Duodenal mucosa (tissue), 2 donors: ENCODE measurements at regions not wholly inside any gene's neighbourhood (a gene's known extent, or its start where the extent isn't known, plus 50 kb on each side); places are given as distances from the start of the nearest gene placed in this dataset.

ENCODE experiments used
- H3K27ac ChIP-seq: one replicate; pipeline ENCODE4 v1.7.0; 2013; ENCODE audit warnings: low read depth, low read length
- H3K27me3 ChIP-seq, 2 donors: one replicate each; pipeline ENCODE4 v1.7.0; 2013; ENCODE audit warnings: low read length in 2 of 2, control low read depth in 1 of 2; ENCODE audit not compliant: insufficient read depth in 2 of 2, control insufficient read depth in 1 of 2
- H3K36me3 ChIP-seq, 2 donors: one replicate each; pipeline ENCODE4 v1.7.0; 2013; ENCODE audit warnings: low read length in 2 of 2, control low read depth in 1 of 2; ENCODE audit not compliant: insufficient read depth in 2 of 2, control insufficient read depth in 1 of 2
- H3K4me1 ChIP-seq, 2 donors: one replicate each; pipeline ENCODE4 v1.7.0; 2013; ENCODE audit warnings: low read length in 2 of 2, control low read depth in 1 of 2; ENCODE audit not compliant: insufficient read depth in 2 of 2, control insufficient read depth in 1 of 2
- H3K4me3 ChIP-seq, 2 donors: one replicate each; pipeline ENCODE4 v1.7.0; 2013; ENCODE audit warnings: low read length in 2 of 2, low read depth in 1 of 2
- H3K9ac ChIP-seq, 2 donors: one replicate each; pipeline ENCODE4 v1.7.0; 2013; ENCODE audit warnings: low read length in 2 of 2, low read depth in 1 of 2
- H3K9me3 ChIP-seq, 2 donors: one replicate each; pipeline ENCODE4 v1.7.0; 2013; ENCODE audit warnings: low read length in 2 of 2, control low read depth in 1 of 2; ENCODE audit not compliant: control insufficient read depth in 1 of 2

DNA sequence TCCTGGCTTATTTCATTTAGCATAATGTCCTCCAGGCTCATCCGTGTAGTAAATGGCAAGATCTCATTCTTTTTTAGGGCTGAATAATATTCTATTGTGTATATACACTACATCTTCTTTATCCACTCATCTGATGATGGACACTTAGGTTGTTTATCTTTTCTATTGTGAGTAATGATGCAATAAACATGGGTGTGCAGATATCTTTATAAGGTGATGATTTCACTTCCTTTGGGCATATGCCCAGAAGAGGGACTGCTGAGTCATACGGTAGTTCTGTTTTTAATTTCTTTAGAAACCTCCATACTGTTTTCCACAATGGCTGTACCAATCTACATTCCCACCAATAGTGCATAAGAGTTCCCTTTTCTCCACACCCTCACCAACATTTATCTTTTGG is 317.6 kb upstream of the CNKSR2 start:
- no peak overlapping the region for H3K9ac ChIP-seq
- no peaks in the 10 kb centered on the region for H3K4me1 ChIP-seq
- no peak overlapping the region for H3K27ac ChIP-seq
- H3K27me3 ChIP-seq = no peaks in the 10 kb centered on the region
- no peak overlapping the region for H3K4me3 ChIP-seq
- no peaks in the 10 kb centered on the region for H3K36me3 ChIP-seq
- peaks cover 0 to 10% of the 10 kb centered on the region in 2 donors for H3K9me3 ChIP-seq

- H3K9me3 ChIP-seq = no peaks in the 10 kb centered on the region
- H3K27me3 ChIP-seq = no peaks in the 10 kb centered on the region
- H3K4me1 ChIP-seq = no peaks in the 10 kb centered on the region
- no peak overlapping the region for H3K4me3 ChIP-seq
- H3K27ac ChIP-seq = no peak overlapping the region
- H3K36me3 ChIP-seq = no peaks in the 10 kb centered on the region
- no peak overlapping the region for H3K9ac ChIP-seq
These were observed 327.2 kb upstream of the CNKSR2 start for GRCh38 chrX:21047034-21047455.

DNA sequence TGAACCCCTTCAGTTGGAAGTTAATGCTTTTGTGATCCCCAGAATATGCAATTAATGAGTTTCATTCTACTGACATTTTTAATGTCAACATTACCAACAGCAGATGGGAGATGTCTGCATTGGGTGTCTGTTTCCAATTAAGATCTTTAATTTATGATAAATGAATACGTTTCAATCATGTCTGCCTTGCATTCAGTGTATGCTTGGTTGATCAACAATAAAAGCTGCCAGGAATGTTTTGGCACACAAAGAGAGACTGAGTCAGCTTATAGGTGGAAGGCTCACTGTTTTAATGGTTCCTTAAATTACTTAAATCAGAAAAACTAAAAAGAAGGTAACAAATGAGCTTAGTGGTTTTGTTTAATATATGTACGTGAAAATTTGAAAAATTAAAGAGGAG is 359.9 kb upstream of the CNKSR2 start:
- Histone ChIP-seq H3K9ac (no peak overlapping the region), H3K27me3 (no peaks in the 10 kb centered on the region), H3K27ac (no peak overlapping the region), H3K4me3 (no peak overlapping the region), H3K4me1 (no peaks in the 10 kb centered on the region), H3K36me3 (no peaks in the 10 kb centered on the region), H3K9me3 (no peaks in the 10 kb centered on the region)

DNA sequence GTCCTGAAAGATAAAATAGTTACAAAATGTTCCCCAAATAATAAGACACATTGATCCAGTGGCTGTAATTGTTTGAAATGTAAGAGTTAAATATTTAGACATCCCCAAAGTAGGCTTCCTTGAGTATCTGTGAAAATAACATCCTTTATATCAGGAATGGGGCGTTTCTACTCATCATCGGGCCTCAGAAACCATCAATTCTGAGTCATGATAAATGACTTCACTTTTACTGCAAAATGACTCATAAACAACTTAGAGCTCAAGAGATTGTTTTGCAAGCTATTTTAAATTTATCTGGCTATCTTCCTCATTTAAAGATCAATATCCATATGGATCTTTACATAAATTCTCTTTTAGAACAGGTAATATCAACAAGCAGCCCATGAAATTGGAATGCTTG is 369.4 kb upstream of the CNKSR2 start:
- no peak overlapping the region for H3K9ac ChIP-seq
- no peaks in the 10 kb centered on the region for H3K27me3 ChIP-seq
- H3K4me1 ChIP-seq = no peaks in the 10 kb centered on the region
- no peaks in the 10 kb centered on the region for H3K9me3 ChIP-seq
- H3K27ac ChIP-seq = no peak overlapping the region
- H3K4me3 ChIP-seq = no peak overlapping the region
- no peaks in the 10 kb centered on the region for H3K36me3 ChIP-seq

GRCh38 chrX:20995829-20996228 is 378.4 kb upstream of the CNKSR2 start:
- Histone ChIP-seq H3K27me3 (no peaks in the 10 kb centered on the region), H3K27ac (no peak overlapping the region), H3K4me3 (no peak overlapping the region), H3K9me3 (no peaks in the 10 kb centered on the region), H3K9ac (no peak overlapping the region), H3K36me3 (no peaks in the 10 kb centered on the region), H3K4me1 (no peaks in the 10 kb centered on the region)

- Histone ChIP-seq H3K9me3 (no peaks in the 10 kb centered on the region), H3K4me3 (no peak overlapping the region), H3K27ac (no peak overlapping the region), H3K36me3 (no peaks in the 10 kb centered on the region), H3K27me3 (no peaks in the 10 kb centered on the region), H3K9ac (no peak overlapping the region), H3K4me1 (no peaks in the 10 kb centered on the region)
These were observed 384.9 kb upstream of the CNKSR2 start for GRCh38 chrX:20989361-20989760.

DNA sequence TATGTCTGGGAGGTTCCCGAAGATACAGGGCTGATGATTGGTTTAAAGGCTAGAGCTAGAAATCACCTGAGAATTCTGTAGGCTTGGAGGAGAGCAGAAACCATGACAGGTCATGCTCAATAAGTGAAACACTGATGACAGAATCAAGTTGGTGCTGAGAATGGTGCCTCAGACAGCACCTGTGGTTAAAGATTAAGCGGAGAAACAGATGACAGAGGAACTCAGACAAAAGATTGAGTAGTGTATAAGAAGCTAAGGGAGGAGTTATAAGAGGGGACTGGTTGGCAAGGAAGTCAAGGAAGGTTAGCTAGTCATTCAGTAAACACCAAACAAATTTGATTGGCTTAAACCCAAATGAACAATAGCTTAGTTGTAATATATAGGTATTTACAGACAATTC is 385.4 kb upstream of the CNKSR2 start:
- H3K9me3 ChIP-seq = no peaks in the 10 kb centered on the region
- no peak overlapping the region for H3K9ac ChIP-seq
- H3K4me1 ChIP-seq = no peaks in the 10 kb centered on the region
- no peak overlapping the region for H3K4me3 ChIP-seq
- no peaks in the 10 kb centered on the region for H3K27me3 ChIP-seq
- no peaks in the 10 kb centered on the region for H3K36me3 ChIP-seq
- no peak overlapping the region for H3K27ac ChIP-seq

GRCh38 chrX:20988118-20988517 is 386.1 kb upstream of the CNKSR2 start:
- H3K27me3 ChIP-seq = no peaks in the 10 kb centered on the region
- H3K36me3 ChIP-seq = no peaks in the 10 kb centered on the region
- no peak overlapping the region for H3K4me3 ChIP-seq
- no peaks in the 10 kb centered on the region for H3K4me1 ChIP-seq
- no peak overlapping the region for H3K27ac ChIP-seq
- no peak overlapping the region for H3K9ac ChIP-seq
- H3K9me3 ChIP-seq = no peaks in the 10 kb centered on the region

GRCh38 chrX:20980426-20980825 is 393.8 kb upstream of the CNKSR2 start:
- Histone ChIP-seq H3K27ac (no peak overlapping the region), H3K36me3 (no peaks in the 10 kb centered on the region), H3K4me1 (no peaks in the 10 kb centered on the region), H3K27me3 (no peaks in the 10 kb centered on the region), H3K9ac (no peak overlapping the region), H3K9me3 (no peaks in the 10 kb centered on the region), H3K4me3 (no peak overlapping the region)

DNA sequence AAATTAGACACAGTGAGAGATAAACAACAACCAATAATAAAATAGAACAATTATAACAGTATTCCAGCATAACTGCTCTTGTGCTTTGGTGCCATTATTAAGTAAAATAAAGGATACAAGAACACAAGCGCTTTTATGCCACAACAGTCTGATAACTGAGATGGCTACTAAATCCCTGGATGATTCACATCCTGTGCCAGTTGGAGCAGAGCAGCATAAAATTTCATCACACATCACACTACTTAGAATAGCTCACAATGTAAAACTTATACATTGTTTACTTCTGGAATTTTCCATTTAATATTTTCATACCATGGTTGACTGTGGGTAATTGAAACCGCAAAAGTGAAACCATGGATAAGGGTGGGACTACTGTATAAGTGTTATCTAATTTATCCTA is 399.9 kb upstream of the CNKSR2 start:
- Histone ChIP-seq H3K36me3 (no peaks in the 10 kb centered on the region), H3K27ac (no peak overlapping the region), H3K9ac (no peak overlapping the region), H3K9me3 (no peaks in the 10 kb centered on the region), H3K4me1 (no peaks in the 10 kb centered on the region), H3K4me3 (no peak overlapping the region), H3K27me3 (no peaks in the 10 kb centered on the region)

DNA sequence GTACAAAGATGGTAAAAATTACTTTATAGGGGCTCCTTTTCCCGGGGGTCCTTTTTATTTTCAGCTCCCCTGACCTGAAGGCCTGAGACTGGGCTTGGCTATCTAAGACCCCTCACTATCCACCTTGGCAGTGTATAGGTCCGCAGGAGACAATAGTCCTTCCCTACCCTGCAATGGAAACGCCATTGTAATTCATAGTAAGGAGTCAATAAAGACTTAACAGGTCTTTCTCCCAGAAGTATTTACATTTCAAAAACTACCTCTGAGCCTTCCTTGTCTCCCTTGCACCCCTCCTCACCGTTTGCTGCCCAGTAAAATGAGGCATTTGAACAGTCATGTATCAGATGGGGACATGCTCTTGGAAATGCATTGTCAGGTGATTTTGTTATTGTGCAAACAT is 401.2 kb upstream of the CNKSR2 start:
- Histone ChIP-seq H3K4me3 (no peak overlapping the region), H3K9ac (no peak overlapping the region), H3K27me3 (no peaks in the 10 kb centered on the region), H3K9me3 (no peaks in the 10 kb centered on the region), H3K36me3 (no peaks in the 10 kb centered on the region), H3K27ac (no peak overlapping the region), H3K4me1 (no peaks in the 10 kb centered on the region)
